GM12878 (cell line): ENCODE measurements at regions not wholly inside any gene's neighbourhood (a gene's known extent, or its start where the extent isn't known, plus 50 kb on each side); places are given as distances from the start of the nearest gene placed in this dataset.

Source experiments
- ATAC-seq: fragments of 200-7000 bp; cut with Tn5 transposase; 3 replicates; pipeline ENCODE4 v1.9.1; 2020; ENCODE audit warnings: mild to moderate bottlenecking, moderate library complexity
- BruUV-seq: library from RNA; stranded (reverse); fragments of 400-500 nt; replicated peaks from 2 replicates; lab custom pipeline; 2021; lab: Mats Ljungman, UMichigan
- CTCF ChIA-PET: fragments of 300-600 bp; sonication (Branson Sonifier 250); formaldehyde crosslinking; extraction: SDS; loops from one replicate; lab custom pipeline; 2021; ENCODE audit warnings: inconsistent platforms; lab: Yijun Ruan, JAX
- POLR2A ChIA-PET: fragments of 350-600 bp; formaldehyde crosslinking; extraction: SDS; loops from one replicate; lab custom pipeline; 2021; ENCODE audit warnings: inconsistent platforms; lab: Charles Lee
- RAD21 ChIA-PET: fragments of 300-600 bp; sonication (Branson Sonifier 250); formaldehyde crosslinking; loops from one replicate; lab custom pipeline; 2023; ENCODE audit warnings: antibody characterized with exemption; ENCODE audit not compliant: unreplicated experiment; lab: Charles Lee
- SMC1A ChIA-PET: fragments of 300-600 bp; sonication (Branson Sonifier 250); formaldehyde crosslinking; loops from one replicate; lab custom pipeline; 2023; ENCODE audit not compliant: unreplicated experiment, uncharacterized antibody; lab: Charles Lee
- DNase-seq: peaks from one replicate; pipeline ENCODE4 v3.0.0-alpha.2; 2011; ENCODE audit warnings: low read depth, low spot score
- FAIRE-seq: peaks from 3 replicates; lab custom pipeline; 2011; peaks lifted over from hg19 to GRCh38; lab: Jason Lieb, UNC
- H2AFZ ChIP-seq: 2 replicates; pipeline ENCODE4 v1.6.0; 2011; ENCODE audit warnings: low read depth, low read length, control low read depth; ENCODE audit not compliant: control insufficient read depth
- H3K27ac ChIP-seq: 2 replicates; pipeline ENCODE4 v1.5.1; 2011; ENCODE audit warnings: control low read depth; ENCODE audit not compliant: control insufficient read depth, insufficient read depth
- H3K27me3 ChIP-seq, 2 experiments: replicated peaks in 1 of 2; 2 replicates each; pipeline versions ENCODE4 v1.6.0 to v1.6.1; 2011; ENCODE audit warnings: low read length in 1 of 2; ENCODE audit not compliant: control insufficient read depth in 2 of 2, insufficient read depth in 2 of 2
- H3K36me3 ChIP-seq, 2 experiments: 2 replicates each; pipeline ENCODE4 v1.5.1; 2011; ENCODE audit warnings: low read length in 1 of 2; ENCODE audit not compliant: control insufficient read depth in 2 of 2, insufficient read depth in 2 of 2
- H3K4me1 ChIP-seq: 2 replicates; pipeline ENCODE4 v1.6.1; 2011; ENCODE audit warnings: mild to moderate bottlenecking, low read length, moderate library complexity, mixed read lengths; ENCODE audit not compliant: control insufficient read depth, insufficient read depth
- H3K4me2 ChIP-seq: 2 replicates; pipeline ENCODE4 v1.6.0; 2011; ENCODE audit warnings: control low read depth; ENCODE audit not compliant: control insufficient read depth, insufficient read depth
- H3K4me3 ChIP-seq: fragments of 200-600 bp; sonication (generic); 2 replicates; pipeline ENCODE4 v1.5.1; 2016
- H3K79me2 ChIP-seq: 2 replicates; pipeline ENCODE4 v1.6.0; 2011; ENCODE audit warnings: low read length; ENCODE audit not compliant: control insufficient read depth, insufficient read depth
- H3K9ac ChIP-seq: 2 replicates; pipeline ENCODE4 v1.8.0; 2011; ENCODE audit warnings: low read length, control low read depth, mixed read lengths; ENCODE audit not compliant: control insufficient read depth, insufficient read depth
- H3K9me3 ChIP-seq: replicated peaks from 3 replicates; pipeline ENCODE4 v1.5.1; 2011; ENCODE audit warnings: mild to moderate bottlenecking, low read length; ENCODE audit not compliant: control insufficient read depth, insufficient read depth
- H4K20me1 ChIP-seq: 2 replicates; pipeline ENCODE4 v1.6.0; 2011; ENCODE audit not compliant: control insufficient read depth, insufficient read depth
- CBX5 ChIP-seq: sonication (generic); IDR thresholded peaks from 2 replicates; pipeline ENCODE4 v1.6.1; 2016; ENCODE audit warnings: low read depth, moderate library complexity, mild to moderate bottlenecking, inconsistent platforms
- CEBPZ ChIP-seq: fragments of 150-350 bp; IDR thresholded peaks from 2 replicates; pipeline ENCODE4 v1.6.1; 2016; ENCODE audit warnings: low read depth, low read length
- GABPA ChIP-seq: IDR thresholded peaks from 2 replicates; pipeline ENCODE4 v1.6.1; 2014; ENCODE audit warnings: antibody characterized with exemption, low read depth, mild to moderate bottlenecking, inconsistent platforms
- KAT2A ChIP-seq: conservative IDR thresholded peaks from 2 replicates; pipeline ENCODE4 v1.6.1; 2011; ENCODE audit warnings: low read depth, low read length; ENCODE audit not compliant: control insufficient read depth
- MYB ChIP-seq: fragments of 150-350 bp; IDR thresholded peaks from 2 replicates; pipeline ENCODE4 v1.6.1; 2014; ENCODE audit warnings: mild to moderate bottlenecking, low read depth, low read length, borderline replicate concordance
- POLR2A ChIP-seq: IDR thresholded peaks from 2 replicates; pipeline ENCODE4 v1.6.1; 2011; ENCODE audit warnings: low read depth, mild to moderate bottlenecking, low read length
- RAD21 ChIP-seq: IDR thresholded peaks from 2 replicates; pipeline ENCODE4 v1.6.1; 2011; ENCODE audit warnings: mild to moderate bottlenecking, low read depth, low read length, moderate library complexity; ENCODE audit not compliant: insufficient read depth
- SMC3 ChIP-seq: IDR thresholded peaks from 2 replicates; pipeline ENCODE4 v1.6.1; 2011; ENCODE audit warnings: low read length, improper control_type of control experiment, borderline replicate concordance
- SRF ChIP-seq, 2 experiments: IDR thresholded peaks; 2 replicates each; pipeline ENCODE4 v1.6.1; 2011; ENCODE audit warnings: low read depth in 2 of 2, low read length in 2 of 2, mild to moderate bottlenecking in 1 of 2, moderate library complexity in 1 of 2
- TARDBP ChIP-seq: IDR thresholded peaks from 2 replicates; pipeline ENCODE4 v1.6.1; 2016; ENCODE audit warnings: borderline replicate concordance
- USF1 ChIP-seq: IDR thresholded peaks from 2 replicates; pipeline ENCODE4 v1.6.1; 2011; ENCODE audit warnings: borderline replicate concordance, low read depth, mild to moderate bottlenecking, moderate library complexity, mixed read lengths, low read length; ENCODE audit not compliant: insufficient read depth; ENCODE audit errors: extremely low read length
- YY1 ChIP-seq: IDR thresholded peaks from 2 replicates; pipeline ENCODE4 v1.6.1; 2011; ENCODE audit warnings: low read depth, mild to moderate bottlenecking, low read length
- ZNF217 ChIP-seq: fragments of 450-650 bp; IDR thresholded peaks from 2 replicates; pipeline ENCODE4 v1.6.1; 2017; ENCODE audit warnings: antibody characterized with exemption, mild to moderate bottlenecking
- WGBS: methylation state at CpG from one replicate; pipeline ENCODE4 v1.1.6; 2016; ENCODE audit warnings: low lambda C conversion rate; ENCODE audit not compliant: insufficient replicate concordance, insufficient coverage; ENCODE audit errors: missing lambda C conversion rate; 5-methylcytosine and 5-hydroxymethylcytosine counted together
- in situ Hi-C: fragments of 300-500 bp; cut with MboI; formaldehyde crosslinking; loops from 9 replicates; pipeline ENCODE4 v1.14.3; 2018; ENCODE audit warnings: mixed read lengths
- intact Hi-C: fragments of 100-400 bp; cut with micrococcal nuclease; formaldehyde crosslinking; loops from one replicate; pipeline ENCODE4 v1.14.2; 2022; ENCODE audit not compliant: unreplicated experiment

GRCh38 chr22:48310740-48311139, 1516.9 kb downstream of the BRD1 start (continued):
- TF ChIP-seq CBX5 (no peak), MYB (no peak), ZNF217 (no peak), SMC3 (no peak), KAT2A (no peak)
- TF ChIP-seq, all 136 proteins: peak for 0

GRCh38 chr22:48310289-48310688, 1517.4 kb downstream of the BRD1 start:
- Histone ChIP-seq H4K20me1 (no peaks in the 10 kb centered on the region), H2AFZ (no peak overlapping the region), H3K4me1 (no peaks in the 10 kb centered on the region), H3K9me3 (no peaks in the 10 kb centered on the region; the same call in 2 of the 3 replicates), H3K4me3 (no peak overlapping the region), H3K27me3 (no peaks in the 10 kb centered on the region), H3K79me2 (no peaks in the 10 kb centered on the region), H3K36me3 (no peaks in the 10 kb centered on the region), H3K4me2 (no peak overlapping the region), H3K27ac (no peak overlapping the region), H3K9ac (no peak overlapping the region)
- intact Hi-C loops (no loop called here), in situ Hi-C loops (no loop called here)
- no peak for TF ChIP-seq SRF (IDR thresholded peaks at IDR 0.05; ENCODE audit: low read depth in 2 of 2, low read length in 2 of 2)
- 47% methylated on average over 6 of the region's 6 CpGs for WGBS
- no peak for FAIRE-seq
- ChIA-PET RAD21 (no interaction called here), SMC1A (no interaction called here), POLR2A (no interaction called here), CTCF (no interaction called here)
- ATAC-seq: no peak
- BruUV-seq: no TSS peak
- no peak for DNase-seq

- ATAC-seq (no peak), DNase-seq (no peak), FAIRE-seq (no peak)
- no peak overlapping the region for H2AFZ ChIP-seq
- H3K4me1 ChIP-seq: no peaks in the 10 kb centered on the region
- H3K27ac ChIP-seq: no peak overlapping the region
- WGBS: 43% methylated on average over 8 of the region's 8 CpGs
- no peak overlapping the region for H3K4me3 ChIP-seq
- no peak overlapping the region for H3K9ac ChIP-seq
- H3K9me3 ChIP-seq: no peaks in the 10 kb centered on the region; the same call in 2 of the 3 replicates
- no TSS peak for BruUV-seq
- ChIA-PET CTCF (no interaction called here), RAD21 (interaction anchor here (0.6 kb wide), 1 partner anchor 447 kb away, joined by 3 read pairs; no protein-coding TSS in a partner anchor), SMC1A (no interaction called here), POLR2A (no interaction called here)
- H3K79me2 ChIP-seq: no peaks in the 10 kb centered on the region
- intact Hi-C loops (no loop called here), in situ Hi-C loops (no loop called here)
- H3K36me3 ChIP-seq: no peaks in the 10 kb centered on the region
- no peak overlapping the region for H3K4me2 ChIP-seq
- H3K27me3 ChIP-seq: no peaks in the 10 kb centered on the region
- H4K20me1 ChIP-seq: no peaks in the 10 kb centered on the region
- TF ChIP-seq POLR2A: no peak
- TF ChIP-seq GABPA: no peak
- no peak for TF ChIP-seq CEBPZ
- no peak for TF ChIP-seq YY1
- no peak for TF ChIP-seq RAD21
- TF ChIP-seq TARDBP: no peak
- no peak for TF ChIP-seq SMC3
- no peak for TF ChIP-seq USF1
These were observed 1517.8 kb downstream of the BRD1 start for GRCh38 chr22:48309836-48310235.
